ENCODE measurements at regions not wholly inside any gene's neighbourhood (a gene's known extent, or its start where the extent isn't known, plus 50 kb on each side); places are given as distances from the start of the nearest gene placed in this dataset.

- intact Hi-C loops (cut with DNase I) = loop anchor here (10.0 kb wide), 1 partner anchor 185 kb away; no protein-coding TSS in a partner anchor
- Histone ChIP-seq H3K4me1 (replicated peaks) (no peaks in the 10 kb centered on the region), H3K27me3 (replicated peaks; ENCODE audit: insufficient read depth) (no peaks in the 10 kb centered on the region), H3K4me3 (no peak overlapping the region), H3K27ac (no peak overlapping the region), H3K9me3 (no peaks in the 10 kb centered on the region), H3K36me3 (no peaks in the 10 kb centered on the region)
- TF ChIP-seq POLR2A (IDR thresholded peaks at IDR 0.05) (no peak), CTCF (IDR thresholded peaks at IDR 0.05) (no peak), POLR2AphosphoS5 (IDR thresholded peaks at IDR 0.05) (no peak)
- 80% methylated on average over 11 of the region's 11 CpGs for WGBS
- DNase-seq (ENCODE audit: low spot score) = no peak
Observed at GRCh38 chrX:9349572-9350494, 115.0 kb upstream of the TBL1X start.

- H3K9me3 ChIP-seq = no peaks in the 10 kb centered on the region
- TF ChIP-seq POLR2AphosphoS5 (IDR thresholded peaks at IDR 0.05) (no peak), POLR2A (IDR thresholded peaks at IDR 0.05) (no peak), CTCF (IDR thresholded peaks at IDR 0.05) (no peak)
- no peak overlapping the region for H3K27ac ChIP-seq
- H3K4me1 ChIP-seq (replicated peaks) = no peaks in the 10 kb centered on the region
- 98% methylated on average over 3 of the region's 3 CpGs for WGBS
- intact Hi-C loops (cut with DNase I) = no loop called here
- H3K4me3 ChIP-seq = no peak overlapping the region
- H3K36me3 ChIP-seq = no peaks in the 10 kb centered on the region
- DNase-seq (ENCODE audit: low spot score) = no peak
- no peaks in the 10 kb centered on the region for H3K27me3 ChIP-seq (replicated peaks; ENCODE audit: insufficient read depth)
Observed at GRCh38 chrX:9351126-9351525, 113.7 kb upstream of the TBL1X start.

- TF ChIP-seq POLR2AphosphoS5 (IDR thresholded peaks at IDR 0.05) = no peak
- no peaks in the 10 kb centered on the region for H3K9me3 ChIP-seq
- no peak overlapping the region for H3K4me3 ChIP-seq
- no peak for DNase-seq (ENCODE audit: low spot score)
- no peaks in the 10 kb centered on the region for H3K4me1 ChIP-seq (replicated peaks)
- no peak overlapping the region for H3K27ac ChIP-seq
- intact Hi-C loops (cut with DNase I) = no loop called here
- no peaks in the 10 kb centered on the region for H3K36me3 ChIP-seq
- no peaks in the 10 kb centered on the region for H3K27me3 ChIP-seq (replicated peaks; ENCODE audit: insufficient read depth)
- 46% methylated on average over 4 of the region's 4 CpGs for WGBS
Observed at GRCh38 chrX:9352243-9352642, 112.6 kb upstream of the TBL1X start.

GRCh38 chrX:9352694-9353411, 112.0 kb upstream of the TBL1X start:
- TF ChIP-seq POLR2AphosphoS5 (IDR thresholded peaks at IDR 0.05) (no peak), POLR2A (IDR thresholded peaks at IDR 0.05) (no peak), CTCF (IDR thresholded peaks at IDR 0.05) (no peak)
- Histone ChIP-seq H3K4me1 (replicated peaks) (no peaks in the 10 kb centered on the region), H3K36me3 (no peaks in the 10 kb centered on the region), H3K9me3 (no peaks in the 10 kb centered on the region), H3K27ac (no peak overlapping the region), H3K4me3 (no peak overlapping the region), H3K27me3 (replicated peaks; ENCODE audit: insufficient read depth) (no peaks in the 10 kb centered on the region)
- intact Hi-C loops (cut with DNase I) = no loop called here
- no peak for DNase-seq (ENCODE audit: low spot score)
- 37% methylated on average over 15 of the region's 15 CpGs for WGBS

GRCh38 chrX:9354918-9355317, 109.9 kb upstream of the TBL1X start:
- intact Hi-C loops (cut with DNase I) = no loop called here
- WGBS = 91% methylated on average over 9 of the region's 9 CpGs
- H3K4me1 ChIP-seq (replicated peaks) = no peaks in the 10 kb centered on the region
- H3K27me3 ChIP-seq (replicated peaks; ENCODE audit: insufficient read depth) = no peaks in the 10 kb centered on the region
- no peaks in the 10 kb centered on the region for H3K36me3 ChIP-seq
- H3K9me3 ChIP-seq = no peaks in the 10 kb centered on the region
- no peak overlapping the region for H3K27ac ChIP-seq
- DNase-seq (ENCODE audit: low spot score) = no peak
- TF ChIP-seq POLR2A (IDR thresholded peaks at IDR 0.05) = no peak
- TF ChIP-seq POLR2AphosphoS5 (IDR thresholded peaks at IDR 0.05) = no peak
- TF ChIP-seq CTCF (IDR thresholded peaks at IDR 0.05) = no peak
- no peak overlapping the region for H3K4me3 ChIP-seq
